HEK293 (cell line): ENCODE measurements at regions not wholly inside any gene's neighbourhood (a gene's known extent, or its start where the extent isn't known, plus 50 kb on each side); places are given as distances from the start of the nearest gene placed in this dataset.

Experiments used
- CTCF ChIA-PET: fragments of 350-600 bp; formaldehyde crosslinking; extraction: SDS; loops from one replicate; lab custom pipeline; 2021; ENCODE audit warnings: antibody characterized with exemption; lab: Yijun Ruan, JAX
- POLR2A ChIA-PET: fragments of 300-600 bp; formaldehyde crosslinking; extraction: SDS; loops from one replicate; lab custom pipeline; 2020; ENCODE audit warnings: antibody characterized with exemption, inconsistent platforms; lab: Yijun Ruan, JAX
- H3K27ac ChIP-seq: fragments of 200-500 bp; sonication (Bioruptor generic); 2 replicates; pipeline ENCODE4 v1.5.1; 2014; ENCODE audit warnings: low read depth, low read length, control low read depth, inconsistent platforms; ENCODE audit errors: extremely low read depth
- H3K36me3 ChIP-seq, 2 experiments: fragments of 200-500 bp in 1 of 2; sonication (Bioruptor generic) in 1 of 2; 1 replicate in 1 of 2; 2 replicates in 1 of 2; pipeline ENCODE4 v1.5.1; 2014 to 2017; ENCODE audit warnings: inconsistent platforms in 2 of 2, low read length in 2 of 2; ENCODE audit not compliant: control insufficient read depth in 2 of 2, insufficient read depth in 1 of 2
- H3K4me1 ChIP-seq: fragments of 200-500 bp; sonication (Bioruptor generic); 2 replicates; pipeline ENCODE4 v1.5.1; 2014; ENCODE audit warnings: mild to moderate bottlenecking, low read length, inconsistent platforms; ENCODE audit not compliant: control insufficient read depth, insufficient read depth
- H3K4me3 ChIP-seq: 2 replicates; pipeline ENCODE4 v1.5.1; 2011; ENCODE audit warnings: low read depth, mild to moderate bottlenecking, control low read depth, low read length, moderate library complexity
- H3K9me3 ChIP-seq: fragments of 200-500 bp; sonication (Bioruptor generic); 2 replicates; pipeline ENCODE4 v1.5.1; 2014; ENCODE audit warnings: low read depth, low read length, inconsistent platforms; ENCODE audit not compliant: control insufficient read depth, insufficient read depth
- AEBP2 ChIP-seq: fragments of 450-650 bp; formaldehyde crosslinking; IDR thresholded peaks from 2 replicates; pipeline ENCODE4 v1.5.1; 2016; ENCODE audit warnings: missing biosample characterization, missing genetic modification characterization, borderline replicate concordance
- GFI1B ChIP-seq: fragments of 450-650 bp; formaldehyde crosslinking; IDR thresholded peaks from 2 replicates; pipeline ENCODE4 v1.5.1; 2016; ENCODE audit warnings: missing biosample characterization, missing genetic modification characterization
- GLI2 ChIP-seq: fragments of 450-650 bp; formaldehyde crosslinking; IDR thresholded peaks from 2 replicates; pipeline ENCODE4; 2017; ENCODE audit warnings: missing biosample characterization, missing genetic modification characterization, low read depth, borderline replicate concordance
- GLIS1 ChIP-seq: fragments of 450-650 bp; formaldehyde crosslinking; IDR thresholded peaks from 2 replicates; pipeline ENCODE4 v1.5.1; 2016; ENCODE audit warnings: missing biosample characterization, missing genetic modification characterization
- PRDM6 ChIP-seq: fragments of 450-650 bp; formaldehyde crosslinking; IDR thresholded peaks from 2 replicates; pipeline ENCODE4 v1.5.1; 2017; ENCODE audit warnings: missing biosample characterization, missing genetic modification characterization
- SETDB1 ChIP-seq: IDR thresholded peaks from one replicate; pipeline ENCODE4 v1.6.1; 2017; ENCODE audit warnings: mild to moderate bottlenecking, low read length, moderate library complexity, mixed read lengths; ENCODE audit not compliant: insufficient read length
- SP3 ChIP-seq: fragments of 450-650 bp; formaldehyde crosslinking; IDR thresholded peaks from 2 replicates; pipeline ENCODE4 v1.5.1; 2016; ENCODE audit warnings: missing biosample characterization, missing genetic modification characterization
- WT1 ChIP-seq: fragments of 450-650 bp; formaldehyde crosslinking; IDR thresholded peaks from 2 replicates; pipeline ENCODE4 v1.5.1; 2016; ENCODE audit warnings: missing biosample characterization, missing genetic modification characterization
- YY1 ChIP-seq: fragments of 450-650 bp; formaldehyde crosslinking; IDR thresholded peaks from 2 replicates; pipeline ENCODE4 v1.5.1; 2018; ENCODE audit warnings: missing biosample characterization, missing genetic modification characterization
- YY2 ChIP-seq: fragments of 450-650 bp; formaldehyde crosslinking; IDR thresholded peaks from 2 replicates; pipeline ENCODE4 v1.5.1; 2016; ENCODE audit warnings: missing biosample characterization, missing genetic modification characterization
- ZBTB7A ChIP-seq: fragments of 450-650 bp; formaldehyde crosslinking; IDR thresholded peaks from 2 replicates; pipeline ENCODE4 v1.5.1; 2016; ENCODE audit warnings: low read depth, missing biosample characterization, missing genetic modification characterization
- ZNF10 ChIP-seq: fragments of 450-650 bp; formaldehyde crosslinking; IDR thresholded peaks from 2 replicates; pipeline ENCODE4 v1.5.1; 2017; ENCODE audit warnings: missing biosample characterization, missing genetic modification characterization
- ZNF138 ChIP-seq: fragments of 450-650 bp; formaldehyde crosslinking; IDR thresholded peaks from 2 replicates; pipeline ENCODE4 v1.5.1; 2016; ENCODE audit warnings: missing biosample characterization, missing genetic modification characterization, borderline replicate concordance
- ZNF214 ChIP-seq: fragments of 450-650 bp; formaldehyde crosslinking; IDR thresholded peaks from 2 replicates; pipeline ENCODE4 v1.5.1; 2017; ENCODE audit warnings: missing biosample characterization, mild to moderate bottlenecking, missing genetic modification characterization, borderline replicate concordance
- ZNF23 ChIP-seq: fragments of 450-650 bp; formaldehyde crosslinking; IDR thresholded peaks from 2 replicates; pipeline ENCODE4 v1.5.1; 2016; ENCODE audit warnings: missing biosample characterization, missing genetic modification characterization, borderline replicate concordance
- ZNF324 ChIP-seq: fragments of 450-650 bp; formaldehyde crosslinking; IDR thresholded peaks from 2 replicates; pipeline ENCODE4 v1.5.1; 2016; ENCODE audit warnings: missing biosample characterization, missing genetic modification characterization
- ZNF335 ChIP-seq: fragments of 450-650 bp; formaldehyde crosslinking; conservative IDR thresholded peaks from 2 replicates; pipeline ENCODE4 v1.5.1; 2016; ENCODE audit warnings: missing biosample characterization, missing genetic modification characterization
- ZNF37A ChIP-seq: fragments of 450-650 bp; IDR thresholded peaks from 2 replicates; pipeline ENCODE4 v1.5.1; 2018; ENCODE audit warnings: missing biosample characterization, missing genetic modification characterization
- ZNF394 ChIP-seq: fragments of 450-650 bp; formaldehyde crosslinking; IDR thresholded peaks from 2 replicates; pipeline ENCODE4 v1.5.1; 2016; ENCODE audit warnings: missing biosample characterization, missing genetic modification characterization, mild to moderate bottlenecking, moderate library complexity, borderline replicate concordance
- ZNF433 ChIP-seq: fragments of 450-650 bp; formaldehyde crosslinking; IDR thresholded peaks from 2 replicates; pipeline ENCODE4 v1.5.1; 2016; ENCODE audit warnings: missing biosample characterization, missing genetic modification characterization, low read depth
- ZNF514 ChIP-seq: fragments of 450-650 bp; formaldehyde crosslinking; IDR thresholded peaks from 2 replicates; pipeline ENCODE4 v1.5.1; 2016; ENCODE audit warnings: missing biosample characterization, missing genetic modification characterization
- ZNF549 ChIP-seq: fragments of 450-650 bp; IDR thresholded peaks from 2 replicates; pipeline ENCODE4 v1.5.1; 2018; ENCODE audit warnings: missing biosample characterization, missing genetic modification characterization, mild to moderate bottlenecking, inconsistent platforms, moderate library complexity
- ZNF585B ChIP-seq: fragments of 450-650 bp; formaldehyde crosslinking; IDR thresholded peaks from 2 replicates; pipeline ENCODE4 v1.5.1; 2016; ENCODE audit warnings: missing biosample characterization, missing genetic modification characterization
- ZNF645 ChIP-seq: fragments of 450-650 bp; formaldehyde crosslinking; IDR thresholded peaks from 2 replicates; pipeline ENCODE4; 2016; ENCODE audit warnings: missing biosample characterization, missing genetic modification characterization
- ZNF701 ChIP-seq: fragments of 450-650 bp; formaldehyde crosslinking; IDR thresholded peaks from 2 replicates; pipeline ENCODE4 v1.5.1; 2016; ENCODE audit warnings: missing biosample characterization, missing genetic modification characterization
- ZNF747 ChIP-seq: fragments of 450-650 bp; formaldehyde crosslinking; IDR thresholded peaks from 2 replicates; pipeline ENCODE4 v1.5.1; 2016; ENCODE audit warnings: missing biosample characterization, missing genetic modification characterization
- ZNF768 ChIP-seq: fragments of 450-650 bp; formaldehyde crosslinking; IDR thresholded peaks from 2 replicates; pipeline ENCODE4 v1.5.1; 2018; ENCODE audit warnings: missing biosample characterization, mild to moderate bottlenecking, missing genetic modification characterization
- ZNF837 ChIP-seq: fragments of 450-650 bp; formaldehyde crosslinking; IDR thresholded peaks from 2 replicates; pipeline ENCODE4 v1.5.1; 2016; ENCODE audit warnings: missing biosample characterization, missing genetic modification characterization

- no peaks in the 10 kb centered on the region for H3K4me1 ChIP-seq
- ChIA-PET POLR2A (no interaction called here), CTCF (no interaction called here)
- H3K4me3 ChIP-seq: no peak overlapping the region
- no peaks in the 10 kb centered on the region; the same call in 1 of the 2 replicates for H3K9me3 ChIP-seq
- TF ChIP-seq ZNF514: no peak
- no peaks in the 10 kb centered on the region for H3K36me3 ChIP-seq
- H3K27ac ChIP-seq: no peak overlapping the region
These were observed 670.0 kb upstream of the FAM174A start for GRCh38 chr5:99865159-99865558.

GRCh38 chr5:99835791-99836190 lies 699.4 kb upstream of the FAM174A start:
- CTCF ChIA-PET: interaction anchor here (0.7 kb wide), 1 partner anchor 15 kb away, joined by 3 read pairs; no protein-coding TSS in a partner anchor
- Histone ChIP-seq H3K4me3 (no peak overlapping the region), H3K9me3 (no peaks in the 10 kb centered on the region), H3K36me3 (no peaks in the 10 kb centered on the region), H3K27ac (no peak overlapping the region), H3K4me1 (no peaks in the 10 kb centered on the region)
- TF ChIP-seq ZBTB7A (tag by site-specific recombination): no peak
- no peak for TF ChIP-seq YY2 (tag by site-specific recombination)
- no peak for TF ChIP-seq ZNF837 (tag by site-specific recombination)
- no peak for TF ChIP-seq SP3
- TF ChIP-seq GLI2: no peak
- no peak for TF ChIP-seq ZNF138
- TF ChIP-seq SETDB1: no peak
- no peak for TF ChIP-seq ZNF768 (tag by site-specific recombination)
- no peak for TF ChIP-seq ZNF37A (tag by site-specific recombination)
- TF ChIP-seq ZNF433: no peak
- no peak for TF ChIP-seq ZNF324 (tag by site-specific recombination)
- TF ChIP-seq ZNF747 (tag by site-specific recombination): no peak
- TF ChIP-seq YY1 (tag by site-specific recombination): no peak
- TF ChIP-seq ZNF585B (tag by site-specific recombination): no peak
- TF ChIP-seq GLIS1: no peak
- TF ChIP-seq ZNF335 (tag by site-specific recombination): no peak
- TF ChIP-seq ZNF549 (tag by site-specific recombination): no peak
- no peak for TF ChIP-seq ZNF10 (tag by site-specific recombination)
- POLR2A ChIA-PET: no interaction called here

GRCh38 chr5:99827136-99827535 lies 708.0 kb upstream of the FAM174A start:
- ChIA-PET POLR2A (no interaction called here), CTCF (interaction anchor here (0.7 kb wide), 1 partner anchor 1771 kb away, joined by 3 read pairs; no protein-coding TSS in a partner anchor)
- TF ChIP-seq ZNF394 (no peak), ZNF645 (no peak), ZNF214 (tag by site-specific recombination) (no peak), WT1 (no peak), YY2 (tag by site-specific recombination) (no peak), PRDM6 (no peak), ZNF23 (tag by site-specific recombination) (no peak), GFI1B (tag by site-specific recombination) (no peak), AEBP2 (tag by site-specific recombination) (no peak), ZNF701 (tag by site-specific recombination) (no peak)

More at GRCh38 chr5:99827136-99827535, 708.0 kb upstream of the FAM174A start:
- H3K36me3 ChIP-seq: no peaks in the 10 kb centered on the region
- H3K4me3 ChIP-seq: no peak overlapping the region
- H3K4me1 ChIP-seq: no peaks in the 10 kb centered on the region; the same call in 1 of the 2 replicates
- H3K27ac ChIP-seq: no peak overlapping the region
- no peaks in the 10 kb centered on the region for H3K9me3 ChIP-seq
